IPS-20b (cell line): ENCODE measurements at regions not wholly inside any gene's neighbourhood (a gene's known extent, or its start where the extent isn't known, plus 50 kb on each side); places are given as distances from the start of the nearest gene placed in this dataset.

Source experiments
- H3K27ac ChIP-seq: one replicate; pipeline ENCODE4 v1.5.1; 2013; ENCODE audit warnings: low read length
- H3K27me3 ChIP-seq: 2 replicates; pipeline ENCODE4 v1.6.1; 2013; ENCODE audit warnings: mild to moderate bottlenecking, low read length, inconsistent platforms; ENCODE audit not compliant: insufficient read depth
- H3K36me3 ChIP-seq: 2 replicates; pipeline ENCODE4 v1.6.1; 2013; ENCODE audit warnings: low read depth, mild to moderate bottlenecking, inconsistent platforms, low read length, moderate library complexity; ENCODE audit not compliant: insufficient read depth
- H3K4me1 ChIP-seq: 2 replicates; pipeline ENCODE4 v1.6.1; 2013; ENCODE audit warnings: mild to moderate bottlenecking, control low read depth, inconsistent platforms, low read length, moderate library complexity; ENCODE audit not compliant: insufficient read depth
- H3K4me3 ChIP-seq: 2 replicates; pipeline ENCODE4 v1.5.1; 2013; ENCODE audit warnings: mild to moderate bottlenecking, low read length, inconsistent platforms
- H3K9ac ChIP-seq: 2 replicates; pipeline ENCODE4 v1.6.1; 2013; ENCODE audit warnings: low read depth, mild to moderate bottlenecking, inconsistent platforms, low read length, moderate library complexity
- H3K9me3 ChIP-seq: 2 replicates; pipeline ENCODE4 v1.6.1; 2013; ENCODE audit warnings: mild to moderate bottlenecking, low read depth, low read length, inconsistent platforms; ENCODE audit not compliant: insufficient read depth

DNA sequence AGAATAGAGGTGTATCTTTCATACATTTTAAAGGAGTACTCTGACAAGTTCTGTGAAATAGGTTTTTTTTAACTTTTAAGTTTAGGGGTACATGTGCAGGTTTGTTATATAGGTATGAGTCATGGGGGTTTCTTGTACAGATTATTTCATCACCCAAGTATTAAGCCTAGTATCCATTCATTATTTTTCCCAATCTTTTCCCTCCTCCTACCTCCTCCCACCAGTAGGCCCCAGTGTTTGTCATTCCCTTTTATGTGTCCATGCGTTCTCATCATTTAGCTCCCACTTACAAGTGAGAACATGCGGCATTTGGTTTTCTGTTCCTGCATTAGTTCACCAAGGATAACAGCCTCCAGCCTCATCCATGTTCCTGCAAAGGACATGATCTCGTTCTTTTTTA, 175.5 kb downstream of the CYB561 start:
- H3K27me3 ChIP-seq, result no peaks in the 10 kb centered on the region
- H3K36me3 ChIP-seq, result no peaks in the 10 kb centered on the region

DNA sequence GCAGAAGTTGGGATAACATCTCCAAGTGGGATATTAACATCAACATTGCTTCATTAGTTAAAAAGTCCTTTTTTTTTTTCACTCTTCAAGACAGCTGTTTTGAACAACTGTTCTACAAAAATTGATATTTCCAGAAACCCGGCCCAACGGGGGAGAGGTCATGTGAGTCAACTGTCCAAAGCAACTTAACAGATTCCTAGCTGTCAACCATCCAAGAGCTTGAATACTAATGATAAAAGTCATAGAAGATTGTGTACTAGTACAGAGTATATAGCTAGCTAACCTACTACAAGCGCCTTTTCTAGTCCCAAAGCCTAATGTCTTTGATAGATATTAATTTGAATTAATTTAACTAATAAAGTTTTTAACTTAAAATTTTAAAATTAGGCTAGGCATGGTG, 172.0 kb downstream of the CYB561 start:
- Histone ChIP-seq H3K9ac (no peak overlapping the region), H3K27me3 (no peaks in the 10 kb centered on the region), H3K4me3 (no peak overlapping the region), H3K36me3 (no peaks in the 10 kb centered on the region), H3K27ac (no peak overlapping the region), H3K9me3 (no peaks in the 10 kb centered on the region), H3K4me1 (peaks cover 3% of the 10 kb centered on the region)

More for the DNA sequence above, 175.5 kb downstream of the CYB561 start:
- H3K4me1 ChIP-seq, result peaks cover 3% of the 10 kb centered on the region
- no peak overlapping the region for H3K9ac ChIP-seq
- H3K4me3 ChIP-seq, result no peak overlapping the region
- H3K9me3 ChIP-seq, result no peaks in the 10 kb centered on the region
- no peak overlapping the region for H3K27ac ChIP-seq

DNA sequence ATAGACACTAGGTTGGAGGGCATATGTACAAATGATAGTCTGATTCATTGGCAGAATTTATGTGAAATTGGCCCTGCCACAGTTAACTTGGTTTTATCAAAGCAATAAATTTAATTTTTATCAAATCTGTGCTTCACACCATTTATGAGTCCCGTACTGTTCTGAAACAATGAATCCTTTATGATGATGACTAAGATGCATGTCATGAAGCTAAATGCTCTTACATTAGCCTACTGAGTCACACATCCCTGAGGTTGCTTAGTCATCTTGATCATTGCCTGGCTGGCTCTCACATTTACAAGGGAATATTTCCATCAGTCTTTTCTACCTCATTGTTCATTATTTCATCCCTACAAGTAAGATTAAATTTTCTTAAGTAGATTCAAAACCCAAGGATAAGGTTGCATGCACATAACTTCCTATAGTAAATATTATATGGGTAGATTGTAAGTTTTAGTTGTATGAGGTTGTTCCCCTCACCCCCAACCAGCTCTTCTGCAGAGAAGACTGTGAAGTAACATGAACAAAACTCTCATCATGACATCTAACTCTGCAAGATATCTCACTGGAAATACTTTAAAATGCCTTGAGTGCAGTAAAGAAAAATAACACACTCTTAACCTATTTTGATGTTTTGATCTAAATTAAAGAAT, 170.7 kb downstream of the CYB561 start:
- no peak overlapping the region for H3K9ac ChIP-seq
- H3K36me3 ChIP-seq, result no peaks in the 10 kb centered on the region
- H3K9me3 ChIP-seq, result no peaks in the 10 kb centered on the region
- H3K4me3 ChIP-seq, result no peak overlapping the region
- no peaks in the 10 kb centered on the region for H3K27me3 ChIP-seq
- no peak overlapping the region for H3K27ac ChIP-seq
- H3K4me1 ChIP-seq, result peaks cover 3% of the 10 kb centered on the region

DNA sequence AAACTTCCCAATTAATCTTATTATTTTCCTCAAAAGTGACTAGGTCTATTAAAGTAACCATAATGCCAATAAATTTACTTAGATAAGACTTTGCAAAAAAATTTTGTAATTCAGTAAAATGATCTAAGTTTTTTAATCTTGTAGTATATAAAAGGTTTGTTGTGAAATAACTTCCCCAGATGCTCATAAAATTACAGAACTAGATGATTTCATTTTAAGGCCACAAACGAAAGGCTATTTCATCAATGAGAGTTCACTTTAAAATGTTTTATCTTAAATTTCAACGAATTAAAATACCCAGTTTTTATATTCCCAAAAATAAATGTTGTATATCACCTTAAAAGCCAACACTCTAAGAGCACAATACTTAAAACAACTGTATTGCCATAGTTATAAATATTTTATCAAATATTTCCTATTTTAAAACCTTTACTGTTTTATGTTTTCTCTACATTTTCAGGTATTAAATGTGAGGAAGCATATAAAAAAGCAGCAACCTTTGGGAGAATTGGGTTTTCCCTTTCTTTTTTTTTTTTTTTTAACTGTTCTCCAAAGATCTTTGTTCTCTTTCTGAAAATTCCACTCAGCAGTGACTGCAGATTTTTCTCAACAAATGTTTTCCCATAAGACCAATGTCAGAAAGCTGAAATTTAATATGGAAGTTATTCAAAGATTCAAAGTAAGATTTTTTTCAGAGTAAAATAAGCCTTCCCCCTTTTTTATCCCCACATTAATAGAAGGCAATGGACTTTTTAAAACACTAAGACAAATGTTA, 169.9 kb downstream of the CYB561 start:
- Histone ChIP-seq H3K9me3 (no peaks in the 10 kb centered on the region), H3K4me1 (peaks cover 3% of the 10 kb centered on the region), H3K27ac (no peak overlapping the region), H3K36me3 (no peaks in the 10 kb centered on the region), H3K4me3 (no peak overlapping the region), H3K9ac (no peak overlapping the region), H3K27me3 (no peaks in the 10 kb centered on the region)

DNA sequence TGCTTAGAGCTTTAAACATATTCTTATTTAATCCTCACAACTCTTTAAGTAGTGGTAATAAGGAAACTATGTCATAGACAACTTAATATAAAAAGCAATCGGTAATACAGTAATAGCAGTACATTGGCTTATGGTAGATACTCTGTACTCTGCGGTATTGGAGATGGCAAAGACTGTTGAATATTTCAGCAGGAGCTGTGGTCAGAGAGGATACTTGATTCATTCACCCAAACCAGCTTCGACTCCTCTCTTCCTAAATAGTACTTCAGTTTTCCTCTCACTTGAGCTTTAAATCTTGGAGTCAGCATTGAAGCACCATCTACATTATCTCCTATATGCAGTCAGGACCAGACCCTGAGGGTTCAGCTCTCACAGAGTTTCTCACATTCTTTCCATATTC, 169.3 kb downstream of the CYB561 start:
- H3K9me3 ChIP-seq, result no peaks in the 10 kb centered on the region
- H3K4me1 ChIP-seq, result peaks cover 3% of the 10 kb centered on the region
- H3K27me3 ChIP-seq, result no peaks in the 10 kb centered on the region
- H3K9ac ChIP-seq, result no peak overlapping the region
- H3K36me3 ChIP-seq, result no peaks in the 10 kb centered on the region
- H3K27ac ChIP-seq, result no peak overlapping the region
- H3K4me3 ChIP-seq, result no peak overlapping the region

DNA sequence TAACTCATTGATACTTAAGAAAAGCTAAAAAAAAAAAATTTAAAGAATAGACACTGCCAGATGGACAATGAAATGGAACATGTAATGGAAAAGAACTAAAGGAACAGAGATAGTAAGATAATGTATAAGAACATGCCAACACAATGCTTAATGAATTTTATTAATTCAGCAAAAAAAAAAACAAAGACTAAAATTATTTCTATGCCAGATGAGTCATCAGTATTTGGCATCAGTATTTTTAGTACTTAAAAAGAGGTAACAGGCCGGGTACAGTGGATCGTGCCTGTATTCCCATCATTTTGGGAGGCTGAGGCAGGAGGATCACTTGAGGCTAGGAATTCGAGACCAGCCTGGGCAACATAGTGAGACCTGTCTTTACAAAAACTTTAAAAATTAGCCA, 168.5 kb downstream of the CYB561 start:
- Histone ChIP-seq H3K27ac (no peak overlapping the region), H3K36me3 (no peaks in the 10 kb centered on the region), H3K4me1 (peaks cover 3% of the 10 kb centered on the region), H3K9me3 (no peaks in the 10 kb centered on the region), H3K9ac (no peak overlapping the region), H3K27me3 (no peaks in the 10 kb centered on the region), H3K4me3 (no peak overlapping the region)

DNA sequence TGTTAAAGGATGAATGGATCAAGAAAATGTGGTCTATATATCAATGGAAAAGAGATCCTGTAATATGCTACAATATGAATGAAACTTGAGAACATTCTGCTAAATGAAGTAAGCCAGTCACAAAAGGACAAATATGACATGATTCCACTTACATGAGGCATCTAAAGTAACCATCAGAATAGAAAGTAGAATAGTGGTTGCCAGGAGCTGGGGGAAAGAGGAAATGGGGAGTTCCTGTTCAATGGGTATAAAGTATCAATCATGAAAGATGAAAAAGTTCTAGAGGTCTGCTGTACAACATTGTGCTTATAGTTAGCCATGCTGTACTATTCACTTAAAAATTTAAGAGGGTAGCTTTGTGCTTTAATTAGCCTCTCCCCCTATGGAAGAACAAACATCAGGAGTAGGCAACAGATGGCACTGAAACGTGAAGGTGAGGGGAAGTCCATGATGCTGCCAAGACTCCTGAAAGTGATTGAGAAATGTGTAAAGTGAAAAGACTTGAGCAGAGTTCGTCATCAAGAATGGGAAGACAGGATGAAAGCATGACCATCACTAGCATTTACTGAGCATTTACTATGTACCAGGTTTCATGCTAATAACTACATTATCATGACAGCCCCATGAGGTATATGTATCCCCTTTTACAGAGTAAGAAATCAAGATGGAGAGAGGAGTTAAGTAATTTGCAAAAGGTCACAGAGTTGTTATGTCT, 167.2 kb downstream of the CYB561 start:
- H3K4me3 ChIP-seq, result no peak overlapping the region
- no peaks in the 10 kb centered on the region for H3K36me3 ChIP-seq
- H3K27ac ChIP-seq, result no peak overlapping the region
- no peak overlapping the region for H3K9ac ChIP-seq
- no peaks in the 10 kb centered on the region; the same call in 1 of the 2 replicates for H3K4me1 ChIP-seq
- no peaks in the 10 kb centered on the region for H3K9me3 ChIP-seq
- no peaks in the 10 kb centered on the region for H3K27me3 ChIP-seq

DNA sequence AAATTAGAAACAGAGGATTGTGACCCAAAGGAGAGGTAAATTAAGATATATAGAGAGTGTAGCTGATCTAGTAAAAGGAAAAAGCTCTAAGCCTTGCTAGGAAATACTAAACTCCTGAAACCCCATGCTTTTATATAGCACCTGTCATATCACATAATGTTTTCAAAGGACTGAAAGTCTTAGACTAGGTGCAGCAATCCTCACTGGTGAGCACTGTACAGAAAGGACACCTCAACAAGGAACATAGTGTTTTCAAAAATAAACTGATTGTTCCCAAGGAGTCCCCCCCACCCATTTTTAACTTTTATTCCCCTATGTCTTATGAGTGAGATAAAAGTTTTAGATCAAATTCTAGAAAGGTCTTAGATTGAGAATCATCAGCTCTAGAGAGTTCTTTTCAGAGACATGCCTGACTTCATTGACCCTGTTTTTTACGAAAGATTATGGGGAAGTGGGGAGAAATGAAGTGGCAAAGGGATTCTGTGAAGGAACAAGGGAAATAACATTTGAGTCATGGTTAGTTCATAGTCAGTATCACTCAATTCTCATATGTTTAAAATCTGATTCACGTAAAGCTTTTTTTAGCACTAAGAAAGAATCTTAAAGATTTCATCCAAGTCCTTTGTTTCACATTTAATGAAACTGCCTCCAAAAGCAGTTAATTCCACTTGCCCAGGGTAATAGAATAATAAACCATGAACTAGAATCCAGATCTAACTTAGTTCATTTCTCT, 166.4 kb downstream of the CYB561 start:
- no peaks in the 10 kb centered on the region; the same call in 1 of the 2 replicates for H3K4me1 ChIP-seq
- H3K4me3 ChIP-seq, result no peak overlapping the region
- H3K9me3 ChIP-seq, result no peaks in the 10 kb centered on the region
- no peak overlapping the region for H3K27ac ChIP-seq
- H3K9ac ChIP-seq, result no peak overlapping the region
- H3K36me3 ChIP-seq, result no peaks in the 10 kb centered on the region
- H3K27me3 ChIP-seq, result no peaks in the 10 kb centered on the region

DNA sequence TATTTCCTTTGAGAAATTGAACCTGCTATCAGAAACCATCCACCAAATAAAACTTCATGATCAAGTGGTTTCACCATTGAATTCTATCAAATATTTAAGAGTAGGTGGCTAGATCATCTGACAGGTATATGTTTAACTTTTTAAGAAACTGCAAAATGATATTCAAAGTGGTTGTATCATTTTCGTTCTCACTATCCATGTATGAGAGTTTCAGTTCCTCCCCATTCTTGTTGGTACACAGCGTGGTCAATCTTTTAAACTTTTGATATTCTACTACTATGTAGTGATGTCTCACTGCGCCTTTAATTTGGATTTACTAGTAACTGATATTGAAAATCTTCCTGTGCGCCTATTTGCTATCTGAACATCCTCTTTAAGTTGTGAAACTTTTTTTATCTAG, 163.7 kb downstream of the CYB561 start:
- Histone ChIP-seq H3K9me3 (peaks cover 18% of the 10 kb centered on the region), H3K4me3 (no peak overlapping the region), H3K27ac (no peak overlapping the region), H3K9ac (no peak overlapping the region), H3K27me3 (no peaks in the 10 kb centered on the region), H3K36me3 (no peaks in the 10 kb centered on the region), H3K4me1 (no peaks in the 10 kb centered on the region)

DNA sequence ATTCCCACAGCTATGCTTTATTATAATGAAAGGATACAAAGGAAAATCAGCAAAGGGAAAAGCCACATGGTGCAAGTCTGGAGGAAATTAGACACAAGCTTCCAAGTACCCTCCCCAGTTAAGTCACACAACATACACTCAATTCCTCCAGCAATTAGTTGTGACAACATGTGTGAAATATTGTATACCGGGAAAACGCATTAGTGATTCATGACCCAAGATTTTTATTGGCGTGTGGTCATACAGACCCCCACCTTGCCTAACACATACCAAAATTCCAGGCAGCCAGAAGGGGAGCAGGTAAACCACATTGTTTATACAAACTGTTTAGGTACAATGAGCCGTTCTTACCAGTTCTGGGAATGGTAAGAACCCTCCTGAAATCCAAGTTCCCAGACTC, 160.6 kb downstream of the CYB561 start:
- Histone ChIP-seq H3K36me3 (no peaks in the 10 kb centered on the region; the same call in 1 of the 2 replicates), H3K27ac (no peak overlapping the region), H3K9me3 (peaks cover 20% of the 10 kb centered on the region), H3K27me3 (no peaks in the 10 kb centered on the region), H3K4me3 (no peak overlapping the region), H3K9ac (no peak overlapping the region), H3K4me1 (peaks cover 6% of the 10 kb centered on the region; the same call in 1 of the 2 replicates)

DNA sequence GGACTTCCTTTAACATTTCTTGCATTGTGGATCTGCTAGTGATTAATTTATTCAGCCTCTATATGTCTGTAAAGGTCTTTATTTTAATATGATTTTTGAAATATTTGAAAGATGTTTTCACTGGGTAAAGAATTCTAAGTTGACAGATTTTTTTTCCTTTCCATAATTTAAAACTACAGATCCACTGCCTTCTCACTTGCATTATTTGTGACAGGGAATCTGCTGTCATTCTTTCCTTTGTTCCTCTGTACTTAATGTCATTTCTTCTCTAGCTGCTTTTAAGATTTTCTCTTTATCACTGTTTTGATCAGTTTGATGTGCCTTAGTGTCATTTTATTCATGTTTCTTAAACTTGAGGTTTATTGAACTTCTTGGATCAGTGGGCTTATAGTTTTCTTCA, 159.9 kb downstream of the CYB561 start:
- Histone ChIP-seq H3K36me3 (no peaks in the 10 kb centered on the region; the same call in 1 of the 2 replicates), H3K9me3 (peaks cover 20% of the 10 kb centered on the region), H3K27me3 (no peaks in the 10 kb centered on the region), H3K9ac (no peak overlapping the region), H3K27ac (no peak overlapping the region), H3K4me1 (peaks cover 13% of the 10 kb centered on the region; the same call in 1 of the 2 replicates), H3K4me3 (no peak overlapping the region)
